Transverse colon (tissue), 4 donors: ENCODE measurements at regions not wholly inside any gene's neighbourhood (a gene's known extent, or its start where the extent isn't known, plus 50 kb on each side); places are given as distances from the start of the nearest gene placed in this dataset.

ENCODE experiments used
- CTCF ChIP-seq, 5 experiments: fragments of 200-600 bp in 3 of 5; fragments of 450-650 bp in 2 of 5; sonication (generic) in 3 of 5; IDR thresholded peaks; 1 replicate in 2 of 5; 2 replicates in 3 of 5; pipeline ENCODE4 v1.5.1; 2016 to 2017; ENCODE audit warnings: antibody characterized with exemption in 5 of 5, inconsistent platforms in 3 of 5, mild to moderate bottlenecking in 2 of 5, moderate library complexity in 1 of 5
- POLR2A ChIP-seq: fragments of 450-650 bp; IDR thresholded peaks from one replicate; pipeline ENCODE4 v1.6.1; 2016; ENCODE audit warnings: antibody characterized with exemption, mild to moderate bottlenecking, moderate library complexity
- POLR2AphosphoS5 ChIP-seq, 3 donors: sonication (generic); formaldehyde crosslinking; IDR thresholded peaks; one replicate each; pipeline ENCODE4 v1.6.1; 2016; ENCODE audit warnings: antibody characterized with exemption in 3 of 3

- no peak for TF ChIP-seq CTCF (IDR thresholded peaks at IDR 0.05)
- TF ChIP-seq POLR2A = no peak
- TF ChIP-seq POLR2AphosphoS5 (IDR thresholded peaks at IDR 0.05) = no peak
Measured at GRCh38 chr6:119686240-119686639, 336.7 kb upstream of the MAN1A1 start.
